ENCODE measurements at regions not wholly inside any gene's neighbourhood (a gene's known extent, or its start where the extent isn't known, plus 50 kb on each side); places are given as distances from the start of the nearest gene placed in this dataset.

GRCh38 chrX:43218198-43218597 lies 437.9 kb upstream of the MAOA start:
- no peak overlapping the region for H3K27ac ChIP-seq (ENCODE audit: low read length)
- TF ChIP-seq CTCF (IDR thresholded peaks at IDR 0.05; ENCODE audit: low read depth, low read length) (no peak), EZH2phosphoT487 (IDR thresholded peaks at IDR 0.05; ENCODE audit: low read depth) (no peak)
- H3K4me3 ChIP-seq (ENCODE audit: low read length): no peak overlapping the region
- H3K4me1 ChIP-seq (ENCODE audit: low read length): no peaks in the 10 kb centered on the region
- no peak overlapping the region for H2AFZ ChIP-seq (ENCODE audit: low read depth, low read length)
- no peaks in the 10 kb centered on the region for H3K79me2 ChIP-seq (ENCODE audit: low read length)
- H3K9me3 ChIP-seq (ENCODE audit: insufficient read depth, low read length): no peaks in the 10 kb centered on the region
- H3K4me2 ChIP-seq (ENCODE audit: low read length): no peak overlapping the region
- no peaks in the 10 kb centered on the region for H3K27me3 ChIP-seq (ENCODE audit: low read depth, low read length)
- no peaks in the 10 kb centered on the region for H4K20me1 ChIP-seq (ENCODE audit: insufficient read depth, low read length)
- H3K36me3 ChIP-seq (replicated peaks; ENCODE audit: low read depth, low read length): no peaks in the 10 kb centered on the region
- no peak overlapping the region for H3K9ac ChIP-seq (ENCODE audit: low read length)

- Histone ChIP-seq H3K4me2 (ENCODE audit: low read length) (no peak overlapping the region), H3K9ac (ENCODE audit: low read length) (no peak overlapping the region), H3K27ac (ENCODE audit: low read length) (no peak overlapping the region), H2AFZ (ENCODE audit: low read depth, low read length) (no peak overlapping the region), H3K4me3 (ENCODE audit: low read length) (no peak overlapping the region), H3K9me3 (ENCODE audit: insufficient read depth, low read length) (no peaks in the 10 kb centered on the region), H4K20me1 (ENCODE audit: insufficient read depth, low read length) (no peaks in the 10 kb centered on the region), H3K27me3 (ENCODE audit: low read depth, low read length) (no peaks in the 10 kb centered on the region), H3K36me3 (replicated peaks; ENCODE audit: low read depth, low read length) (no peaks in the 10 kb centered on the region), H3K79me2 (ENCODE audit: low read length) (no peaks in the 10 kb centered on the region), H3K4me1 (ENCODE audit: low read length) (no peaks in the 10 kb centered on the region)
- no peak for TF ChIP-seq EZH2phosphoT487 (IDR thresholded peaks at IDR 0.05; ENCODE audit: low read depth)
- no peak for TF ChIP-seq CTCF (IDR thresholded peaks at IDR 0.05; ENCODE audit: low read depth, low read length)
These were observed 431.6 kb upstream of the MAOA start for GRCh38 chrX:43224496-43224895.

- Histone ChIP-seq H3K9me3 (ENCODE audit: insufficient read depth, low read length) (no peaks in the 10 kb centered on the region), H3K79me2 (ENCODE audit: low read length) (no peaks in the 10 kb centered on the region), H3K27me3 (ENCODE audit: low read depth, low read length) (no peaks in the 10 kb centered on the region), H4K20me1 (ENCODE audit: insufficient read depth, low read length) (no peaks in the 10 kb centered on the region), H3K4me2 (ENCODE audit: low read length) (no peak overlapping the region), H3K36me3 (replicated peaks; ENCODE audit: low read depth, low read length) (no peaks in the 10 kb centered on the region), H3K4me3 (ENCODE audit: low read length) (no peak overlapping the region), H3K27ac (ENCODE audit: low read length) (no peak overlapping the region), H3K4me1 (ENCODE audit: low read length) (no peaks in the 10 kb centered on the region), H2AFZ (ENCODE audit: low read depth, low read length) (no peak overlapping the region), H3K9ac (ENCODE audit: low read length) (no peak overlapping the region)
- TF ChIP-seq EZH2phosphoT487 (IDR thresholded peaks at IDR 0.05; ENCODE audit: low read depth) (no peak), CTCF (IDR thresholded peaks at IDR 0.05; ENCODE audit: low read depth, low read length) (no peak)
These were observed 430.3 kb upstream of the MAOA start for GRCh38 chrX:43225626-43226328.

- no peak for TF ChIP-seq CTCF (IDR thresholded peaks at IDR 0.05; ENCODE audit: low read depth, low read length)
- no peak for TF ChIP-seq EZH2phosphoT487 (IDR thresholded peaks at IDR 0.05; ENCODE audit: low read depth)
- Histone ChIP-seq H3K27ac (ENCODE audit: low read length) (no peak overlapping the region), H3K4me2 (ENCODE audit: low read length) (no peak overlapping the region), H2AFZ (ENCODE audit: low read depth, low read length) (no peak overlapping the region), H3K27me3 (ENCODE audit: low read depth, low read length) (no peaks in the 10 kb centered on the region), H3K9ac (ENCODE audit: low read length) (no peak overlapping the region), H3K36me3 (replicated peaks; ENCODE audit: low read depth, low read length) (no peaks in the 10 kb centered on the region), H3K79me2 (ENCODE audit: low read length) (no peaks in the 10 kb centered on the region), H3K9me3 (ENCODE audit: insufficient read depth, low read length) (no peaks in the 10 kb centered on the region), H4K20me1 (ENCODE audit: insufficient read depth, low read length) (no peaks in the 10 kb centered on the region), H3K4me3 (ENCODE audit: low read length) (no peak overlapping the region), H3K4me1 (ENCODE audit: low read length) (no peaks in the 10 kb centered on the region)
These were observed 417.6 kb upstream of the MAOA start for GRCh38 chrX:43238461-43238945.
